ENCODE measurements at regions not wholly inside any gene's neighbourhood (a gene's known extent, or its start where the extent isn't known, plus 50 kb on each side); places are given as distances from the start of the nearest gene placed in this dataset.
"Not testable (repeated sequence)": the region's sequence is repeated elsewhere in the genome, so short reads cannot be mapped to it uniquely, and the experiment has no call there.

- ChIA-PET POLR2A (interaction anchor here (0.6 kb wide), 1 partner anchor 1275 kb away, joined by 4 read pairs; no protein-coding TSS in a partner anchor), CTCF (interaction anchor here (0.6 kb wide), 1 partner anchor 22 kb away, joined by 3 read pairs; no protein-coding TSS in a partner anchor)
- Histone ChIP-seq H3K36me3 (ENCODE audit: control insufficient read depth, insufficient read depth, low read length) (no peaks in the 10 kb centered on the region), H3K4me3 (ENCODE audit: low read depth in 2 of 2, low read length in 2 of 2) (no peak overlapping the region), H3K27ac (ENCODE audit: low read length) (no peak overlapping the region), H3K27me3 (ENCODE audit: control insufficient read depth, insufficient read depth, low read length) (no peaks in the 10 kb centered on the region), H3K4me1 (ENCODE audit: control insufficient read depth, insufficient read depth, low read length) (no peaks in the 10 kb centered on the region), H3K9me3 (ENCODE audit: control insufficient read depth, insufficient read depth, low read depth, low read length) (no peaks in the 10 kb centered on the region)
- no TSS peak for BruUV-seq (replicated peaks)
- ATAC-seq (no peak), DNase-seq (ENCODE audit: low read depth, low spot score) (no peak)
- intact Hi-C loops (cut with micrococcal nuclease; ENCODE audit: unreplicated experiment): no loop called here
- TF ChIP-seq REST (IDR thresholded peaks at IDR 0.05; ENCODE audit: insufficient read depth in 1 of 2, low read depth in 2 of 2, low read length in 1 of 2): no peak
- no peak for TF ChIP-seq POLR2AphosphoS5 (IDR thresholded peaks at IDR 0.05; ENCODE audit: low read depth, low read length)
- TF ChIP-seq, protein P1, sequence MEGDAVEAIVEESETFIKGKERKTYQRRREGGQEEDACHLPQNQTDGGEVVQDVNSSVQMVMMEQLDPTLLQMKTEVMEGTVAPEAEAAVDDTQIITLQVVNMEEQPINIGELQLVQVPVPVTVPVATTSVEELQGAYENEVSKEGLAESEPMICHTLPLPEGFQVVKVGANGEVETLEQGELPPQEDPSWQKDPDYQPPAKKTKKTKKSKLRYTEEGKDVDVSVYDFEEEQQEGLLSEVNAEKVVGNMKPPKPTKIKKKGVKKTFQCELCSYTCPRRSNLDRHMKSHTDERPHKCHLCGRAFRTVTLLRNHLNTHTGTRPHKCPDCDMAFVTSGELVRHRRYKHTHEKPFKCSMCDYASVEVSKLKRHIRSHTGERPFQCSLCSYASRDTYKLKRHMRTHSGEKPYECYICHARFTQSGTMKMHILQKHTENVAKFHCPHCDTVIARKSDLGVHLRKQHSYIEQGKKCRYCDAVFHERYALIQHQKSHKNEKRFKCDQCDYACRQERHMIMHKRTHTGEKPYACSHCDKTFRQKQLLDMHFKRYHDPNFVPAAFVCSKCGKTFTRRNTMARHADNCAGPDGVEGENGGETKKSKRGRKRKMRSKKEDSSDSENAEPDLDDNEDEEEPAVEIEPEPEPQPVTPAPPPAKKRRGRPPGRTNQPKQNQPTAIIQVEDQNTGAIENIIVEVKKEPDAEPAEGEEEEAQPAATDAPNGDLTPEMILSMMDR (IDR thresholded peaks at IDR 0.05): no peak
- TF ChIP-seq SIN3A (IDR thresholded peaks at IDR 0.05; ENCODE audit: borderline replicate concordance, insufficient read depth, low read depth, low read length): no peak
- no peak for TF ChIP-seq TCF7L2 (IDR thresholded peaks at IDR 0.05; ENCODE audit: low read depth, low read length)
- in situ Hi-C loops (cut with HindIII; ENCODE audit: low pct_unique_long_range_greater_than_20kb, low sequenced_read_pairs): no loop called here
These were observed 77.0 kb downstream of the CAMK2N1 start for GRCh38 chr1:20409012-20409411.

GRCh38 chr1:20408133-20408650 lies 77.8 kb downstream of the CAMK2N1 start:
- H3K36me3 ChIP-seq (ENCODE audit: control insufficient read depth, insufficient read depth, low read length); H3K9me3 ChIP-seq (ENCODE audit: control insufficient read depth, insufficient read depth, low read depth, low read length); BruUV-seq (replicated peaks); H3K27me3 ChIP-seq (ENCODE audit: control insufficient read depth, insufficient read depth, low read length); H3K4me1 ChIP-seq (ENCODE audit: control insufficient read depth, insufficient read depth, low read length); H3K4me3 ChIP-seq (ENCODE audit: low read depth in 2 of 2, low read length in 2 of 2); intact Hi-C loops (cut with micrococcal nuclease; ENCODE audit: unreplicated experiment); DNase-seq (ENCODE audit: low read depth, low spot score); ATAC-seq; H3K27ac ChIP-seq (ENCODE audit: low read length); POLR2A ChIA-PET; in situ Hi-C loops (cut with HindIII; ENCODE audit: low pct_unique_long_range_greater_than_20kb, low sequenced_read_pairs): not testable (repeated sequence)
- CTCF ChIA-PET: interaction anchor here (0.6 kb wide), 1 partner anchor 191 kb away, joined by 3 read pairs; no protein-coding TSS in a partner anchor

- H3K27ac ChIP-seq (ENCODE audit: low read length): no peak overlapping the region
- H3K27me3 ChIP-seq (ENCODE audit: control insufficient read depth, insufficient read depth, low read length): peaks cover 1% of the 10 kb centered on the region; the same call in 1 of the 2 replicates
- TF ChIP-seq, protein P1 (IDR thresholded peaks at IDR 0.05): no peak
- intact Hi-C loops (cut with micrococcal nuclease; ENCODE audit: unreplicated experiment) (no loop called here), in situ Hi-C loops (cut with HindIII; ENCODE audit: low pct_unique_long_range_greater_than_20kb, low sequenced_read_pairs) (no loop called here)
- no TSS peak for BruUV-seq (replicated peaks)
- no peak for DNase-seq (ENCODE audit: low read depth, low spot score)
- no peaks in the 10 kb centered on the region for H3K36me3 ChIP-seq (ENCODE audit: control insufficient read depth, insufficient read depth, low read length)
- no peaks in the 10 kb centered on the region for H3K4me1 ChIP-seq (ENCODE audit: control insufficient read depth, insufficient read depth, low read length)
- no peak for ATAC-seq
- ChIA-PET POLR2A (no interaction called here), CTCF (no interaction called here)
- H3K9me3 ChIP-seq (ENCODE audit: control insufficient read depth, insufficient read depth, low read depth, low read length): no peaks in the 10 kb centered on the region
- no peak overlapping the region for H3K4me3 ChIP-seq (ENCODE audit: low read depth in 2 of 2, low read length in 2 of 2)
These were observed 80.0 kb downstream of the CAMK2N1 start for GRCh38 chr1:20405893-20406604.

Data from Panc1 (cell line).